Activated CD8-positive, alpha-beta memory T cell treated with anti-CD3 and anti-CD28 coated beads, Interleukin-2, amount 50 U/mL, for 48 hours (primary cell): ENCODE measurements at regions not wholly inside any gene's neighbourhood (a gene's known extent, or its start where the extent isn't known, plus 50 kb on each side); places are given as distances from the start of the nearest gene placed in this dataset.

Experiments used
- DNase-seq: peaks from one replicate; pipeline ENCODE4 v3.0.0-alpha.2; 2020

- DNase-seq: no peak
Observed at GRCh38 chrX:124529786-124530185, 183.4 kb downstream of the SH2D1A start.

GRCh38 chrX:124530803-124531202 is 184.4 kb downstream of the SH2D1A start:
- DNase-seq: no peak

- DNase-seq: no peak
Observed at GRCh38 chrX:124534536-124534935, 188.2 kb downstream of the SH2D1A start.

- DNase-seq: no peak
Observed at GRCh38 chrX:124540474-124540873, 194.1 kb downstream of the SH2D1A start.

GRCh38 chrX:124548571-124548970 is 202.2 kb downstream of the SH2D1A start:
- no peak for DNase-seq

GRCh38 chrX:124555036-124555595 is 208.8 kb downstream of the SH2D1A start:
- no peak for DNase-seq

- no peak for DNase-seq
Observed at GRCh38 chrX:124557976-124558375, 211.6 kb downstream of the SH2D1A start.

- DNase-seq: no peak
Observed at GRCh38 chrX:124573468-124573867, 227.1 kb downstream of the SH2D1A start.

- DNase-seq: no peak
Observed at GRCh38 chrX:124592744-124593143, 246.4 kb downstream of the SH2D1A start.

GRCh38 chrX:124594017-124594651 is 247.8 kb downstream of the SH2D1A start:
- no peak for DNase-seq

GRCh38 chrX:124605511-124605910 is 259.1 kb downstream of the SH2D1A start:
- no peak for DNase-seq

- no peak for DNase-seq
Observed at GRCh38 chrX:124606724-124607123, 260.4 kb downstream of the SH2D1A start.

GRCh38 chrX:124619710-124620109 is 273.3 kb downstream of the SH2D1A start:
- DNase-seq: no peak

- DNase-seq: no peak
Observed at GRCh38 chrX:124634363-124634762, 288.0 kb downstream of the SH2D1A start.

GRCh38 chrX:124641737-124642491 is 295.6 kb downstream of the SH2D1A start:
- DNase-seq: no peak

- no peak for DNase-seq
Observed at GRCh38 chrX:124646403-124646802, 300.0 kb downstream of the SH2D1A start.

- no peak for DNase-seq
Observed at GRCh38 chrX:124651031-124651430, 304.7 kb downstream of the SH2D1A start.

GRCh38 chrX:124665621-124666400 is 319.4 kb downstream of the SH2D1A start:
- no peak for DNase-seq

- no peak for DNase-seq
Observed at GRCh38 chrX:124679199-124679598, 332.8 kb downstream of the SH2D1A start.

GRCh38 chrX:124680287-124680686 is 333.9 kb downstream of the SH2D1A start:
- no peak for DNase-seq

GRCh38 chrX:124690495-124690894 is 344.1 kb downstream of the SH2D1A start:
- no peak for DNase-seq

GRCh38 chrX:124699876-124700275 is 353.5 kb downstream of the SH2D1A start:
- no peak for DNase-seq

- no peak for DNase-seq
Observed at GRCh38 chrX:124717537-124717936, 371.2 kb downstream of the SH2D1A start.

- DNase-seq: no peak
Observed at GRCh38 chrX:124719060-124719459, 372.7 kb downstream of the SH2D1A start.
